NT2/D1 (cell line): ENCODE measurements at regions not wholly inside any gene's neighbourhood (a gene's known extent, or its start where the extent isn't known, plus 50 kb on each side); places are given as distances from the start of the nearest gene placed in this dataset.

ENCODE experiments used
- DNase-seq: peaks from one replicate; pipeline ENCODE4 v3.0.0-alpha.2; 2011; ENCODE audit warnings: low read depth, low spot score
- H3K27me3 ChIP-seq: 2 replicates; pipeline ENCODE4 v1.6.0; 2011; ENCODE audit warnings: mild to moderate bottlenecking; ENCODE audit not compliant: insufficient read length, insufficient read depth
- H3K36me3 ChIP-seq: 2 replicates; pipeline ENCODE4 v1.6.1; 2011; ENCODE audit warnings: mild to moderate bottlenecking, low read length, mixed read lengths; ENCODE audit not compliant: insufficient read depth, insufficient read length
- H3K4me1 ChIP-seq: 2 replicates; pipeline ENCODE4 v1.5.1; 2011; ENCODE audit not compliant: insufficient read depth, insufficient read length
- H3K4me3 ChIP-seq: 2 replicates; pipeline ENCODE4 v1.5.1; 2011; ENCODE audit warnings: low read depth; ENCODE audit not compliant: insufficient read length
- H3K9ac ChIP-seq: 2 replicates; pipeline ENCODE4 v1.6.0; 2011; ENCODE audit warnings: low read depth; ENCODE audit not compliant: insufficient read length
- H3K9me3 ChIP-seq: 2 replicates; pipeline ENCODE4 v1.5.1; 2011; ENCODE audit warnings: mild to moderate bottlenecking, low read length; ENCODE audit not compliant: insufficient read depth
- SUZ12 ChIP-seq: IDR thresholded peaks from 2 replicates; pipeline ENCODE4 v1.6.1; 2011; ENCODE audit not compliant: insufficient read length, insufficient read depth; ENCODE audit errors: extremely low read depth
- YY1 ChIP-seq: IDR thresholded peaks from 2 replicates; pipeline ENCODE4 v1.6.1; 2011; ENCODE audit not compliant: insufficient read length, insufficient read depth
- ZNF274 ChIP-seq: IDR thresholded peaks from 2 replicates; pipeline ENCODE4 v1.6.1; 2011; ENCODE audit warnings: mild to moderate bottlenecking, low read depth, low read length

DNA sequence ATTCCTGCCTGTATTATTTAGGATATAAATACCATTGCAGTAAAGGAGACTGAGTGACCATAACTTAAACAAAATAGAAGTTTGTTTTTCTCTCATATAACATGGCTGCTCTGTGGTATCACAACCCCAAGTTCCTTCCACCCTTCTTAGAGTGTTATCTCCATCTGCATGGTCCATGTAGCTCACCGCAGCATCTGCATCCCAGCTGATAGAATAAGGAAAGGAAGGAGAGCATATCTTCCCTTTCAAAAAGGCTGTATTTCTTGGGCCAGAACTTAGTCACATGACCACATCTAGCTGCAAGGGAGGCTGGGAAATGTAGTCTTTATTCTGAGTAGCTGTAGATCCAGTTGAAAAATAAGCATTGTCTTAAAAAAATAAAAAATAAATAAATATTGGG is 184.8 kb upstream of the NUDT4 start:
- no peak for DNase-seq
- TF ChIP-seq YY1 (no peak), ZNF274 (no peak), SUZ12 (no peak)
- H3K27me3 ChIP-seq, result no peaks in the 10 kb centered on the region
- no peak overlapping the region for H3K9ac ChIP-seq
- H3K4me1 ChIP-seq, result no peaks in the 10 kb centered on the region
- H3K9me3 ChIP-seq, result peaks cover 21% of the 10 kb centered on the region
- H3K36me3 ChIP-seq, result no peaks in the 10 kb centered on the region
- H3K4me3 ChIP-seq, result no peak overlapping the region

DNA sequence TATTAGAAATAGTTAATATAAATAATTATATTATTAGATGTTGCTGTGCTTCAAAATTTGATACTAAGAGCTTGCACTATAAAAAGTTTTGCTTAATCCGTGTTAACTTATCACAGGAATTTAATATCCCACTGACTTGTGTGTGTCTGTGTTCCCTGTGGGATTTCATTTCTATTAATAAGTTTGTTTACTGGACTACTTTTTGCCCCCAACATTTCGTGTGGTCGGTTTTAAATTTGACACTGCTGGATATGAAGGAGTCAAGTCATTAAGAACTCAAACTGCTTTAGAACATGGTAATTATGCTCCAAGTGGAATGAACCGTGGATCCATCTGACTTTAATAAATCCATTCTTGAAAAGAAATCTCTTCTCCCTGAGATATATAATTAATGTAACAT is 182.2 kb upstream of the NUDT4 start:
- TF ChIP-seq SUZ12 (no peak), YY1 (no peak), ZNF274 (no peak)
- Histone ChIP-seq H3K27me3 (no peaks in the 10 kb centered on the region), H3K9ac (no peak overlapping the region), H3K4me1 (no peaks in the 10 kb centered on the region), H3K36me3 (no peaks in the 10 kb centered on the region), H3K4me3 (no peak overlapping the region), H3K9me3 (peaks cover 21% of the 10 kb centered on the region)
- no peak for DNase-seq

DNA sequence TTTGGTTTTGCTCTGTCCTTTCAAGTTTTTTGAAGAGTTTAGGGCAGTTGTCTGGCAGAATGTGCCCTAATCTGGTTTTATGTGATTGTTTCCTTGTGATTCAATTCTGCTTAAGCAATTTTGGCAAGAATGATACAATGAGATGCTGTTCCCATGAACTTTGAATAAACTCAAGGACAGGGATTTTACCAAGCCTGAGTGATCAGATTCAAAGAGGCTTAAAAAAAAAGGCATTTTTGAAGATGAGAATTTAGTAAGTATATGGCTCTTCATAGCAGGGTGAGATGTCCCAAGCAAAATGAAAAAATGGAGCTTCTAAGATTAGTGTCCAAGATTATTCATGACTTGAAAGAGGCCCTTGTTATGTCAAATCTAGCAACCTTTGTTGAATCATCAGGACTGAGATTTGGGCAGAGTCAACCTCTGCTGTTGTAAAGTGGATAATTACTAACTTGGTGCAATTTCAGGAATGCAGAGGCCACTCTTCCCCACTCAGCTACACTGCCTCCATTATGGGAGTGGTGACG is 180.6 kb upstream of the NUDT4 start:
- H3K9ac ChIP-seq, result no peak overlapping the region
- H3K4me3 ChIP-seq, result no peak overlapping the region
- TF ChIP-seq ZNF274 (no peak), YY1 (no peak)
- H3K4me1 ChIP-seq, result no peaks in the 10 kb centered on the region
- H3K36me3 ChIP-seq, result no peaks in the 10 kb centered on the region
- no peak for DNase-seq
- no peaks in the 10 kb centered on the region for H3K27me3 ChIP-seq
- peaks cover 21% of the 10 kb centered on the region for H3K9me3 ChIP-seq

DNA sequence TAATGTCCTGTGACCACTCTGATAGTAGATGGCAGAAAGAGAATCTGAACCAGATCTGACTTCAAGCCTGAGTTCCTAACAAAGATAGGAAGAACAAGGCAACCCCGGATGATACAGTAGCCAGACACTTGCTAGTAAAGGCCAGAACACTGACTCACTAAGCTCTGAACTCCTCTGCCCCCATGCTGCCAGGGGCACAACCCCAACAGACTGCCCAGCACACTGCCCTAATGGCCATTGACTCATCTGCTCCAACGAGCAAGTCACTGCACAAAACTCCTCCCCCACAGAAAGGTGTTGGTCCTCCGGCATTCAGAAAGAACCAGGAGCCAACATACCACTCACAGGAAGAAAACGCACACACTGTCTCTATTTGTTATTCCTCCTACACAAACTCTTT is 179.6 kb upstream of the NUDT4 start:
- H3K9me3 ChIP-seq, result peaks cover 14% of the 10 kb centered on the region
- H3K4me1 ChIP-seq, result no peaks in the 10 kb centered on the region
- no peaks in the 10 kb centered on the region for H3K36me3 ChIP-seq
- no peak overlapping the region for H3K4me3 ChIP-seq
- DNase-seq, result no peak
- no peak overlapping the region for H3K9ac ChIP-seq
- TF ChIP-seq ZNF274, result no peak
- no peak for TF ChIP-seq SUZ12
- no peak for TF ChIP-seq YY1
- no peaks in the 10 kb centered on the region for H3K27me3 ChIP-seq

DNA sequence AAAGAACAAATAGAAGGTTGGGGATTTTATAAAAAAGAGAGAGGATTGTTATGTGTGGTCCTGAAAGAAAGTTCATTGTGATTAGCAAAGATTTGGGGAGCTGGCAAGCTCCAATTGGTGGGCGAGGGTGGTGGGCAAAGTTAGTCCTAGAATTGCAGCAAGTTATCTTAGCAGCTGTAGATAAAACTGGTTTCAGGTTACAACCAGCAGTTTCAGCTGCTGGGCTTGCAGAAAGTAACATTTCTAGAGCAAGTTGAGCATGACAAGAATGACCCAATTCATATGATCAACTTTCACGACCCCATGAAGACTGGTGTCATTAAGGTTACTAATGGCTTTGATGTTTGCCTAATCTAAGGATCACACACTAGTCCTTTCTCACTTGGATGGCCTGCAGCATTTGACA is 177.9 kb upstream of the NUDT4 start:
- Histone ChIP-seq H3K27me3 (no peaks in the 10 kb centered on the region), H3K9me3 (no peaks in the 10 kb centered on the region; the same call in 1 of the 2 replicates), H3K4me1 (no peaks in the 10 kb centered on the region), H3K36me3 (no peaks in the 10 kb centered on the region), H3K4me3 (no peak overlapping the region), H3K9ac (no peak overlapping the region)
- no peak for DNase-seq
- TF ChIP-seq SUZ12 (no peak), YY1 (no peak), ZNF274 (no peak)

DNA sequence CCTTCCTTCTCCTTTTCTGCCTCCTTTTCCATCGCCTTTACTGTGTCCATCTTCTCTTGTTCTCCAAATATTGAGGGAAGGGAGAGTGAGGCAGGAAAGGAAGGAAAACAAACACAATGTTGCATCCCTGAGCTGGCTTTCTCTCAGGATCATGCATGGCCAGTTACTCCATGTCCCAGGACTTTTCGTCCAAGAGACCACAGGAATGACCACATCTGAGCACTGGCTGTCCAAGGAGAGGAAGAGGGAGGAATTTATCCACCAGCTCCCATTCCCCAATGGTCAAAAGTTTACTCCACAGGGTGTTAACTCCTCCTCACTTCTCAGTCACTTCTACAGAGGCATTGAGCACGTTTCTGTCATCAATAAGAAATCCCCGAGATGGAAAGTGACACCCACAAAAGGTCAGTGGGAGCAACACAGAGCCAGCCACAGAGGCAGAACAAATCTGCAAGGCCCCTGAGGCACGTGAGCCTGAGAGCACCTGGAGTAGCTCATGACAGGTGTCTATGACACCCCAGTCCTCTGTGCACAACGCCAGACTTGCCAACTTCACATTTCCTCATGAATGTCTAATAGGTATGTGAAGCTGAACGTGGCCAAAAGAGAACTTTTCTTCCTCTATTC is 177.3 kb upstream of the NUDT4 start:
- H3K4me1 ChIP-seq, result no peaks in the 10 kb centered on the region
- H3K4me3 ChIP-seq, result no peak overlapping the region
- no peaks in the 10 kb centered on the region for H3K9me3 ChIP-seq
- TF ChIP-seq ZNF274 (no peak), SUZ12 (no peak), YY1 (no peak)
- DNase-seq, result no peak
- H3K27me3 ChIP-seq, result no peaks in the 10 kb centered on the region
- no peaks in the 10 kb centered on the region for H3K36me3 ChIP-seq
- no peak overlapping the region for H3K9ac ChIP-seq

DNA sequence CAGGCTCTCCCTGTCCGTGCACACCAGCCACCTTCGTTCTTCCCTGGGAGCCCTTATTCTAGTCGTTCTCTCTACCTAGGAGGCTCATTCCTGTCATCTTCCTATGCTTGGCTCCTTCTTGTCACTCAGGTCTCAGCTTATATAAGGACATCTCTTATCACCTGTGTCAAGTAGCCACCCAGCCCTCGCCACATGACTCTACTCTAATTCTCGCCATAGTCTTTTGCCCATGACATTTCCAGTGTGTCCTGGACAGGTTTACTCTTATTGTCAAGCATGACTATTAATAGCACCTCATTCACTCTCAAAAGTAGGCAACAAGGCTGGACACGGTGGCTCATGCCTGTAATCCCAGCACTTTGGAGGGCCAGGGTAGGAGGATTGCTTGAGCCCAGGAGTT is 175.7 kb upstream of the NUDT4 start:
- Histone ChIP-seq H3K27me3 (no peaks in the 10 kb centered on the region), H3K36me3 (no peaks in the 10 kb centered on the region), H3K4me1 (no peaks in the 10 kb centered on the region), H3K9ac (no peak overlapping the region), H3K4me3 (no peak overlapping the region), H3K9me3 (no peaks in the 10 kb centered on the region)
- no peak for DNase-seq
- no peak for TF ChIP-seq ZNF274
